ENCODE measurements at regions not wholly inside any gene's neighbourhood (a gene's known extent, or its start where the extent isn't known, plus 50 kb on each side); places are given as distances from the start of the nearest gene placed in this dataset.

GRCh38 chr12:116461060-116461459 is 98.1 kb upstream of the MAP1LC3B2 start:
- H3K36me3 ChIP-seq: no peaks in the 10 kb centered on the region
- no peak for DNase-seq (ENCODE audit: low spot score in 2 of 2)
- intact Hi-C loops (cut with DNase I; ENCODE audit: low total_unique reads): no loop called here
- H3K9me3 ChIP-seq: no peaks in the 10 kb centered on the region
- no peak overlapping the region for H3K4me3 ChIP-seq
- H3K4me1 ChIP-seq: peaks cover 0 to 4% of the 10 kb centered on the region in 2 donors
- TF ChIP-seq CTCF (IDR thresholded peaks at IDR 0.05) (no peak), POLR2AphosphoS5 (IDR thresholded peaks at IDR 0.05) (no peak), POLR2A (IDR thresholded peaks at IDR 0.05) (no peak)
- no peaks in the 10 kb centered on the region for H3K27me3 ChIP-seq
- H3K27ac ChIP-seq: no peak overlapping the region

DNA sequence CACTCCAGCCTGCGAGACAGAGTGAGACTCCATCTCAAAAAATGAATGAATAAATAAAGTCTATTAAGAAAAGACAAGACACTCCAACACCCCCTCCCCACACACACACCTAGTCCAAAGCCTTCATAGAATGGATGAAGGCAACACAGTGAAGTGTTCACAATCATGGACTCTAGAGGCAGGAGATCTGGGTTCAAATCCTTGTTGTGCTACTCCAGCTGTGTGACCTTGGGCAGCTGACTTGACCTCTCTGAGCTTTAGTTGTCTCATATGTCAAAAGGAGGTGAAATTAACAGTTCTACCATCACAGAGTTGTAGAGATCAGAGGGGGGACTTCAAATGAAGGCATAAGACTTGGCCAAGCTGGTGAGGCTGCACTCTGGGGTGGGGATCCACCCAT is 95.8 kb upstream of the MAP1LC3B2 start:
- Histone ChIP-seq H3K4me1 (no peaks in the 10 kb centered on the region), H3K9me3 (no peaks in the 10 kb centered on the region), H3K36me3 (no peaks in the 10 kb centered on the region), H3K4me3 (no peak overlapping the region), H3K27me3 (no peaks in the 10 kb centered on the region), H3K27ac (no peak overlapping the region)
- intact Hi-C loops (cut with DNase I; ENCODE audit: low total_unique reads): no loop called here
- TF ChIP-seq CTCF (IDR thresholded peaks at IDR 0.05): no peak
- no peak for TF ChIP-seq POLR2A (IDR thresholded peaks at IDR 0.05)
- TF ChIP-seq POLR2AphosphoS5 (IDR thresholded peaks at IDR 0.05): no peak
- DNase-seq (ENCODE audit: low spot score in 2 of 2): no peak

- no peaks in the 10 kb centered on the region for H3K27me3 ChIP-seq
Observed at GRCh38 chr12:116465407-116465806, 93.8 kb upstream of the MAP1LC3B2 start.

GRCh38 chr12:116465856-116466255 is 93.3 kb upstream of the MAP1LC3B2 start:
- Histone ChIP-seq H3K4me3 (no peak overlapping the region), H3K27me3 (no peaks in the 10 kb centered on the region), H3K9me3 (no peaks in the 10 kb centered on the region), H3K27ac (no peak overlapping the region), H3K36me3 (no peaks in the 10 kb centered on the region), H3K4me1 (no peaks in the 10 kb centered on the region)
- no peak for DNase-seq (ENCODE audit: low spot score in 2 of 2)
- intact Hi-C loops (cut with DNase I; ENCODE audit: low total_unique reads): no loop called here
- no peak for TF ChIP-seq CTCF (IDR thresholded peaks at IDR 0.05)
- TF ChIP-seq POLR2A (IDR thresholded peaks at IDR 0.05): no peak
- no peak for TF ChIP-seq POLR2AphosphoS5 (IDR thresholded peaks at IDR 0.05)

More at GRCh38 chr12:116465407-116465806, 93.8 kb upstream of the MAP1LC3B2 start:
- TF ChIP-seq POLR2AphosphoS5 (IDR thresholded peaks at IDR 0.05): no peak
- TF ChIP-seq CTCF (IDR thresholded peaks at IDR 0.05): no peak
- TF ChIP-seq POLR2A (IDR thresholded peaks at IDR 0.05): no peak
- DNase-seq (ENCODE audit: low spot score in 2 of 2): no peak
- Histone ChIP-seq H3K36me3 (no peaks in the 10 kb centered on the region), H3K4me1 (no peaks in the 10 kb centered on the region), H3K4me3 (no peak overlapping the region), H3K9me3 (no peaks in the 10 kb centered on the region), H3K27ac (no peak overlapping the region)
- intact Hi-C loops (cut with DNase I; ENCODE audit: low total_unique reads): no loop called here

DNA sequence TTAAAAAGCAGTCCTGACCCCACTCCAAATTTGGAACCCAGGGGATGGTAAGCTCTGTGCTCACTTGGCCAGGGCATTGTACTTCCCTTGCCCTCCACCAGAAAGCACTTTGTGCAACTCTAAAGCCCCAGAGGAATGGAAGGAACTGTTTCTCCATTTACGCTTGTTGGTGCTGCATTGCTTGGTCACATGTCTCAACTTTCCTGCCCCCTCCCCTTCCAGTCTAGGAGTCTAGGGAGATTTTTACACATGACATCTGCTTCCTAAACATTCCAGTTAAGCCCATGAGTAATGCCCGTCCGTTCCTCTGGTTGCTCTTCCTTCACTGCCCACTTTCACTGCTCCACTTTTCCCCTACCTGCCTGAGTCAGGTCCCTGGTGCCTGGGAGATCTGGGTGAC is 92.6 kb upstream of the MAP1LC3B2 start:
- DNase-seq (ENCODE audit: low spot score in 2 of 2): no peak
- intact Hi-C loops (cut with DNase I; ENCODE audit: low total_unique reads): no loop called here
- H3K36me3 ChIP-seq: no peaks in the 10 kb centered on the region
- no peaks in the 10 kb centered on the region for H3K4me1 ChIP-seq
- TF ChIP-seq POLR2AphosphoS5 (IDR thresholded peaks at IDR 0.05) (no peak), CTCF (IDR thresholded peaks at IDR 0.05) (no peak), POLR2A (IDR thresholded peaks at IDR 0.05) (no peak)
- no peak overlapping the region for H3K27ac ChIP-seq
- H3K9me3 ChIP-seq: no peaks in the 10 kb centered on the region
- H3K4me3 ChIP-seq: no peak overlapping the region
- no peaks in the 10 kb centered on the region for H3K27me3 ChIP-seq

Data from breast epithelium (tissue), 4 donors.